ENCODE measurements at regions not wholly inside any gene's neighbourhood (a gene's known extent, or its start where the extent isn't known, plus 50 kb on each side); places are given as distances from the start of the nearest gene placed in this dataset.

- H3K27me3 ChIP-seq (replicated peaks in 1 of 4; ENCODE audit: control insufficient read depth in 3 of 4, extremely low read depth in 1 of 4, insufficient read depth in 3 of 4, low read length in 3 of 4) = no peaks in the 10 kb centered on the region
- FAIRE-seq = no peak
- no peak overlapping the region for H2BK12ac ChIP-seq (ENCODE audit: low read depth, low read length)
- H3K56ac ChIP-seq (replicated peaks; ENCODE audit: insufficient read length, low read depth, low read length) = no peak overlapping the region
- no peak overlapping the region for H2BK15ac ChIP-seq (ENCODE audit: low read length)
- H3K9ac ChIP-seq (replicated peaks in 1 of 4; ENCODE audit: extremely low read depth in 1 of 4, low read depth in 3 of 4, low read length in 3 of 4) = no peak overlapping the region
- ChIA-PET CTCF (ENCODE audit: partially characterized antibody) (interaction anchor here (0.9 to 7.1 kb wide), 2 partner anchors 81 to 118 kb away, joined by 3 to 52 read pairs; no protein-coding TSS in a partner anchor), POLR2A (ENCODE audit: partially characterized antibody) (no interaction called here)
- no peaks in the 10 kb centered on the region for H3K9me3 ChIP-seq (ENCODE audit: insufficient read depth in 2 of 2, low read depth in 1 of 2, low read length in 1 of 2)
- no peak overlapping the region for H2AFZ ChIP-seq (ENCODE audit: low read length)
- WGBS, 2 experiments (ENCODE audit: extremely low coverage in 1 of 2, insufficient coverage in 1 of 2, insufficient read length in 1 of 2, insufficient replicate concordance in 2 of 2, low coverage in 1 of 2, low lambda C conversion rate in 2 of 2, missing lambda C conversion rate in 1 of 2) = 96% methylated on average over 3 of the region's 3 CpGs; no CpG with 5 or more reads in 1 of the 2 experiments
- no peaks in the 10 kb centered on the region for H3K79me1 ChIP-seq (ENCODE audit: low read depth, low read length)
- no peak overlapping the region for H4K91ac ChIP-seq (replicated peaks; ENCODE audit: insufficient read length, low read length)
- H2AK5ac ChIP-seq (ENCODE audit: low read depth, low read length) = no peak overlapping the region
- no peak overlapping the region for H2BK120ac ChIP-seq (replicated peaks; ENCODE audit: low read depth, low read length)
- no peak overlapping the region for H3K14ac ChIP-seq (ENCODE audit: insufficient read length)
- H3K23ac ChIP-seq (ENCODE audit: insufficient read length) = no peak overlapping the region
- no peak overlapping the region for H3K4me2 ChIP-seq (ENCODE audit: insufficient read depth in 1 of 2, low read depth in 2 of 2, low read length in 2 of 2)
- H3K4ac ChIP-seq (replicated peaks; ENCODE audit: insufficient read length, low read depth, low read length) = no peak overlapping the region
- H4K20me1 ChIP-seq (replicated peaks in 1 of 2; ENCODE audit: control insufficient read depth in 1 of 2, insufficient read depth in 2 of 2, low read length in 2 of 2) = no peaks in the 10 kb centered on the region
- no peaks in the 10 kb centered on the region for H3K36me3 ChIP-seq (ENCODE audit: control insufficient read depth in 2 of 4, insufficient read depth in 4 of 4, low read length in 3 of 4)
- DNase-seq (ENCODE audit: low read depth in 1 of 2, low spot score in 2 of 2) = no peak
- no peak overlapping the region for H2BK5ac ChIP-seq (ENCODE audit: low read depth, low read length)
- no peaks in the 10 kb centered on the region for H3K79me2 ChIP-seq (ENCODE audit: control insufficient read depth in 1 of 2, insufficient read depth in 2 of 2, low read length in 2 of 2)
- H4K8ac ChIP-seq (ENCODE audit: extremely low read depth, insufficient read depth, low read length) = no peak overlapping the region
- H3K18ac ChIP-seq (ENCODE audit: extremely low read depth, low read length) = no peak overlapping the region
- TF ChIP-seq BACH1 (IDR thresholded peaks at IDR 0.05; ENCODE audit: low read length) (no peak), MAFK (IDR thresholded peaks at IDR 0.05; ENCODE audit: low read depth, low read length) (no peak)
- H2BK20ac ChIP-seq (ENCODE audit: low read length) = no peak overlapping the region
- H3K4me3 ChIP-seq (ENCODE audit: extremely low read depth in 1 of 4, insufficient read depth in 2 of 4, low read depth in 3 of 4, low read length in 4 of 4) = no peak overlapping the region
- H3K4me1 ChIP-seq (replicated peaks in 1 of 4; ENCODE audit: control insufficient read depth in 3 of 4, insufficient read depth in 4 of 4, low read length in 3 of 4) = no peaks in the 10 kb centered on the region
- H3K27ac ChIP-seq (ENCODE audit: low read depth, low read length) = no peak overlapping the region
- H3K23me2 ChIP-seq (ENCODE audit: low read depth, low read length) = no peaks in the 10 kb centered on the region
- no peak overlapping the region for H4K5ac ChIP-seq (ENCODE audit: insufficient read length, low read depth, low read length)
These were observed 229.3 kb upstream of the MCTP2 start for GRCh38 chr15:94002041-94002440.

Data from H1 (cell line).